ENCODE measurements at regions not wholly inside any gene's neighbourhood (a gene's known extent, or its start where the extent isn't known, plus 50 kb on each side); places are given as distances from the start of the nearest gene placed in this dataset.
"Not testable (repeated sequence)": the region's sequence is repeated elsewhere in the genome, so short reads cannot be mapped to it uniquely, and the experiment has no call there.

DNA sequence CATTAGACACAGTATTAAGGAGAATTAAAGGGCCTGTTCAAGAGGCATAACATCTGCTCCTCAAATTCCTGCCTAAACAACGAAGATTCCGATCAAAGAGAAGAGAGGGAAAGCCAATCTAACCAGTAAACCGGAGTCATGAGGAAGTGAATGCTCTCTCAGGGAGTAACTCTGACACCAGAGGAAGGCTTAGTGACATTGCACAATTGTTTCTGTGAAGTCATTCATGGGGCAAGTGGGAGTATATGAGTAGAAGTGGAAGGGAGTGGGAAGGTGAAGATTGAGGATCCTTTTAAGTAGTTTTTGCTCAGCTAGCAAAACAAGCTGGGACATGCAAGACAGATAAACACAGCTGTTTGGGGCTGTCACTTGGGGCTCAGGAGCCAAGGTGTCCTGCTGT is 136.4 kb upstream of the FAM174A start:
- H3K27ac ChIP-seq (ENCODE audit: low read depth, low read length); H3K36me3 ChIP-seq (ENCODE audit: control insufficient read depth, insufficient read depth, low read length); H3K4me3 ChIP-seq (ENCODE audit: low read depth, low read length); H3K9ac ChIP-seq (ENCODE audit: low read depth, low read length); H3K9me3 ChIP-seq (ENCODE audit: control insufficient read depth, insufficient read depth, low read length); H3K27me3 ChIP-seq (ENCODE audit: control insufficient read depth, insufficient read depth, low read length); H3K4me1 ChIP-seq (ENCODE audit: control insufficient read depth, insufficient read depth, low read length): not testable (repeated sequence)

DNA sequence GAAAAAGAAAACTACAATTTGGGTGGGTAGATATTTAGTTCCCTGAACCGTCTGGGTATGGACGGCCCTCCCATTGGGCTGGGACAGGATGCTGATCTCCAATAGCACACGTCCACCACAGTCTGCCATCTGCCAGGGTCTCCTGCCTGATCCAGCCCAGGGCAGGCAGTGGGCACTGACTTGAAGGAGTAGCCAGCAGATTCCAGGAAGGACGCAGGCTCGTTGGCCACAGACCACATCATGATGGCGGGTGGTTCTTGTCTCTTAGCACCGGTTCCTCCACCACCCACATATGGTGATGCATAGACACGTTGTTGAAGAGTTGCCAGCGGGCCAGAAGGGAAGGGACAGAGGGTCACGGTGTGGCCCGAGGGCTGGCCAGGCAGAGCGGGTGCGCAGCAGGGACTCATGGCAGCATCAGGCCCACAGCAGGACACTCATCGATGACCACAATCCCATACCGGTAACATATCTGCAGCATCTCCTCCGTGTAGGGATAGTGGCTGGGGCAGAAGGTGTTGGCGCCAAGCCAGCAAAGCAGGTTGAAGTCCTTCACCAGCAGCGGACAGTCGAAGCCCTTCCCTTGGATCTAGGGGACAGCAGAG is 155.8 kb upstream of the FAM174A start:
- not testable (repeated sequence) for H3K4me3 ChIP-seq (ENCODE audit: low read depth, low read length); H3K9me3 ChIP-seq (ENCODE audit: control insufficient read depth, insufficient read depth, low read length); H3K36me3 ChIP-seq (ENCODE audit: control insufficient read depth, insufficient read depth, low read length); H3K4me1 ChIP-seq (ENCODE audit: control insufficient read depth, insufficient read depth, low read length); H3K9ac ChIP-seq (ENCODE audit: low read depth, low read length); H3K27me3 ChIP-seq (ENCODE audit: control insufficient read depth, insufficient read depth, low read length); H3K27ac ChIP-seq (ENCODE audit: low read depth, low read length)

DNA sequence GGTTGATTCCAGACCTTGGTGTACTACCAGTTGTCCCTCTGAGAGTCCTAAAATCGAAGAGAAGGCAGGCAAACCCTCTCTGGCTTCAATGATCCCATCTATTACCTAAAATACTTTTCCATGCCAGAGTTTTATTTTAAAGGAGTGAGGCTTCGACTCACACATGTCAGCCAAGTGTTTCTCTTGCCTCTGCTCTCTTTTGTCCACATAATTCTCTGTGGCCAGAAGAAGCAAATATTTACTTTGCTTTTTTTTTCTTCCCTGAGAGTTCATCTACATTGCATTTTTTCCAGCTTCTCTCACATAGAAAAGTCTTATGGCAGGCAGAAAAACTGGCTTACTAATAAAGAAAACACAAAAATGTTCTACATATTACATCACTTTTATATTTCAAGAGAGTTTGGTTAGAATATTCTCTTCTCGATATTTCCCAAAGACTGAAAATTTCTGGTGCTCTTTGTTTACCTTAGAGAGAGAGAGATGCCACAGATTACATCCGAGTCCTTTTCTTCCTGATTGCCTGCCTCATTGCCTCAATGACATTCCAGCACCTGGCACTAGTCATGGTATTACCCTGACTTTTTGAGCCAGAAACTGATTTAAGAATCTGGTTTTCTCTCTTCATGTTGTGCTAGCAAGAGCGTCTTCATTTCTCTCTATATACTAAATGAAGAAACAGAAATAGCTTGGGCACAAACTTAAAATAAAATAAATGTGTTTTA is 170.3 kb upstream of the FAM174A start:
- not testable (repeated sequence) for H3K9me3 ChIP-seq (ENCODE audit: control insufficient read depth, insufficient read depth, low read length); H3K36me3 ChIP-seq (ENCODE audit: control insufficient read depth, insufficient read depth, low read length); H3K27me3 ChIP-seq (ENCODE audit: control insufficient read depth, insufficient read depth, low read length); H3K27ac ChIP-seq (ENCODE audit: low read depth, low read length); H3K4me3 ChIP-seq (ENCODE audit: low read depth, low read length); H3K4me1 ChIP-seq (ENCODE audit: control insufficient read depth, insufficient read depth, low read length); H3K9ac ChIP-seq (ENCODE audit: low read depth, low read length)

DNA sequence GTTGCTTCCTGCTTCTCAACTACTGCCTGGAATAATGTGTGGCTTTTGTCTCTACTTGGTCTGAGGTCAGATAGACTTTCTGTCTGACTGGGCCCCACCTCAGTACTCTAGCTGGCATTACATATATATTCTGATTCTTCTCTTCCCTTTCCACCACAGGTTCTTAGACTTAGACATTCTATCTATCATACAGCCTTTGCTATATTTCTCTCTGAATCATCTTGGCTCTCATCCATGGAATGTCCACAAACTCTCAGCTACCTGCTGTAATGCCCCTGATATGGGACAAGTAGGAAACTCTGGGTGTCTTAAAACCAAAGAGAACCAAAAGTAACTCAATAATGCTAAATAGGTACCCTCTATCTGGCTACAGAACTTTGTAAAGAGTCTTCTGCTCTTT is 170.8 kb upstream of the FAM174A start:
- not testable (repeated sequence) for H3K27me3 ChIP-seq (ENCODE audit: control insufficient read depth, insufficient read depth, low read length); H3K4me3 ChIP-seq (ENCODE audit: low read depth, low read length); H3K27ac ChIP-seq (ENCODE audit: low read depth, low read length); H3K36me3 ChIP-seq (ENCODE audit: control insufficient read depth, insufficient read depth, low read length); H3K4me1 ChIP-seq (ENCODE audit: control insufficient read depth, insufficient read depth, low read length); H3K9ac ChIP-seq (ENCODE audit: low read depth, low read length); H3K9me3 ChIP-seq (ENCODE audit: control insufficient read depth, insufficient read depth, low read length)

DNA sequence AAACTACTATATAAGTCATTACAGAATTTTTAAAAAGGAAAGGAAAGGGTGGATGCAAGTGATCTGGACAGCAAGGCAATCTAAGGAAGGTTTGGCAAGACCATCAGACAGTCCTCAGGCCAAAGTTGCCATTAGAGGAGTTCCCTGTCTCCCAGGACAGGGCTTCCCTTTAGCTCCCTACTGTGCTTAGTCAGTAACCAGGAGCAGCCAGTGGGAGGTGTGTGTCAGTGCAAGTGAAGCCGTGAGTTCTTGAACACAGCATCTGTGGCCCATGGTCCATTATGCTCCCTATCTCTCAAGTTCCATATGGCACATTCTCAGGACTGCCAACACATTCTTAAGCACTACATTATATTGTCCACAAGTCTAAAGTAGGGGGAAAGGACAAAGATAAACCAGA is 175.2 kb upstream of the FAM174A start:
- H3K27me3 ChIP-seq (ENCODE audit: control insufficient read depth, insufficient read depth, low read length); H3K4me3 ChIP-seq (ENCODE audit: low read depth, low read length); H3K36me3 ChIP-seq (ENCODE audit: control insufficient read depth, insufficient read depth, low read length); H3K9ac ChIP-seq (ENCODE audit: low read depth, low read length); H3K27ac ChIP-seq (ENCODE audit: low read depth, low read length); H3K9me3 ChIP-seq (ENCODE audit: control insufficient read depth, insufficient read depth, low read length); H3K4me1 ChIP-seq (ENCODE audit: control insufficient read depth, insufficient read depth, low read length): not testable (repeated sequence)

DNA sequence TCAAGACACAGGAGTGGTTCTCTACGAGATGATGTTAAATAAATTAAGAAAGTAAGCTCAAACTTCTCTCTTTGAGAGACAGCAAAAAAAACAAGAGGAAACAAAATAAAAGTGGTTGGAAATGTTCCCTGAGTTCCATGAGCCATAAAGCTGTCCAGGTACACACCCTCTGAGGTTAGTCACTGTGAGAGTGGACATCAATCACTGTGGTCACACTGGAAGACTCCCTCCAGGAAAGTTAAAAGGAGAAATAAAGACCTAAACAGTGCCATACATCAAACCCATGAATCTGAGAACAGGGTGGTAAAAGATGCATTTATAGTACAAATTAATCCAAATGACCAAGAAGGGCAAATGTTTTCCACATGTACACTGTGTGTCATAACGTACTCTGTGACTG is 188.9 kb upstream of the FAM174A start:
- H3K9me3 ChIP-seq (ENCODE audit: control insufficient read depth, insufficient read depth, low read length); H3K27ac ChIP-seq (ENCODE audit: low read depth, low read length); H3K27me3 ChIP-seq (ENCODE audit: control insufficient read depth, insufficient read depth, low read length); H3K9ac ChIP-seq (ENCODE audit: low read depth, low read length); H3K4me3 ChIP-seq (ENCODE audit: low read depth, low read length); H3K36me3 ChIP-seq (ENCODE audit: control insufficient read depth, insufficient read depth, low read length); H3K4me1 ChIP-seq (ENCODE audit: control insufficient read depth, insufficient read depth, low read length): not testable (repeated sequence)

DNA sequence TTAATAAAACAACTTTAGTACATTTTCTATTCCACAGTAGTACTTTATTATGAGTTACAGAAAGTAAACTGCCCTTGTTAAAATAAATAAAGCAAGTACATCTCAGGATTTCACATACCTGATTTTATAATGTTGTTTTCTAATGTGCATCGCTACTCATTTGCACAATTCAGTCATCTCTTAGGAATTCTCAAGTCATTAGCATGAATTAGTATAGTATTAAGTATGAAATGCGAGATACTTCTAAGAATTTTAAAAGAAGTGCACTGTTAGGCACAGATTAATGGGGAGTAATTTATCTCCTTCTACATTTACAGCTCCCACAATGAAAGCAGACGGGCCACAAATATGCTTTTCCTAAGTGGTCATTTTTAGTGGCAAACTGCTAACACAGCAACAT is 193.7 kb upstream of the FAM174A start:
- not testable (repeated sequence) for H3K4me1 ChIP-seq (ENCODE audit: control insufficient read depth, insufficient read depth, low read length)

DNA sequence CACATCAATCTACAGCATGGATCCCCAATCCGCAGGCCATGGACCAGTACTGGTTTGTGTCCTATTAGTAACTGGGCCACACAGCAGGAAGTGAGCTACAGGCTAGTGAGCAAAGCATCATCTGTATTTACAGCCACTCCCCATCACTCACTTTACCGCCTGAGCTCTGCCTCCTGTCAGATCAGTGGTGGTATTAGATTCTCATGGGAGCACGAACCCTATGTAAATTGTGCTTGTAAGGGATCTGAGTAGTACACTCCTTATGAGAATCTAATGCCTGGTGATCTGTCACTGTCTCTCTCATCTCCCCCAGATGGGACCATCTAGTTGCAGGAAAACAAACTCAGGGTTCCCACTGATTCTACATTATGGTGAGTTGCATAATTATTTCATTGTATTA is 212.7 kb upstream of the FAM174A start:
- Histone ChIP-seq H3K9ac (ENCODE audit: low read depth, low read length) (no peak overlapping the region), H3K4me3 (ENCODE audit: low read depth, low read length) (no peak overlapping the region), H3K9me3 (ENCODE audit: control insufficient read depth, insufficient read depth, low read length) (no peaks in the 10 kb centered on the region), H3K4me1 (ENCODE audit: control insufficient read depth, insufficient read depth, low read length) (no peaks in the 10 kb centered on the region), H3K27me3 (ENCODE audit: control insufficient read depth, insufficient read depth, low read length) (no peaks in the 10 kb centered on the region), H3K27ac (ENCODE audit: low read depth, low read length) (no peak overlapping the region), H3K36me3 (ENCODE audit: control insufficient read depth, insufficient read depth, low read length) (no peaks in the 10 kb centered on the region)

More for the DNA sequence above, 193.7 kb upstream of the FAM174A start:
- not testable (repeated sequence) for H3K4me3 ChIP-seq (ENCODE audit: low read depth, low read length); H3K27me3 ChIP-seq (ENCODE audit: control insufficient read depth, insufficient read depth, low read length); H3K9me3 ChIP-seq (ENCODE audit: control insufficient read depth, insufficient read depth, low read length); H3K9ac ChIP-seq (ENCODE audit: low read depth, low read length); H3K27ac ChIP-seq (ENCODE audit: low read depth, low read length); H3K36me3 ChIP-seq (ENCODE audit: control insufficient read depth, insufficient read depth, low read length)

DNA sequence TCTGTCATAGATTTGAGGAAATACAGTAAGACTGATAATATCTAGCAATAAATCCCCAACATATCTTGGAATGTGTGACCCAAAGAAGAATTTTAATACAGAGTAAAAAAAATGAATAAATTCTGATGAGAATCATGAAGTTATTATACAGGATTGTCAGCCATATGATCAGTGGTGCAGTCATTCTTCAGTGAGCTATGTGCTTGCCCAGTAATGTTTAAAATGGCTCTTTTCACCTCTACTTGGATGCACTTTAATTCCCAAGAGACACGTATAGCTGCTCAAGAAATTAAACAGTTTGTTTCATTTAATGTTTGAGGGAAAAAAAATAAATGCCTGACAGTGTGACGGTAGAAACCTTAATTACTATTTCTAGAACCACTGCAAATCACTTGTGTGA is 215.3 kb upstream of the FAM174A start:
- H3K9ac ChIP-seq (ENCODE audit: low read depth, low read length), result no peak overlapping the region
- no peak overlapping the region for H3K4me3 ChIP-seq (ENCODE audit: low read depth, low read length)
- H3K36me3 ChIP-seq (ENCODE audit: control insufficient read depth, insufficient read depth, low read length), result no peaks in the 10 kb centered on the region
- no peaks in the 10 kb centered on the region for H3K27me3 ChIP-seq (ENCODE audit: control insufficient read depth, insufficient read depth, low read length)
- no peaks in the 10 kb centered on the region for H3K9me3 ChIP-seq (ENCODE audit: control insufficient read depth, insufficient read depth, low read length)
- no peak overlapping the region for H3K27ac ChIP-seq (ENCODE audit: low read depth, low read length)
- no peaks in the 10 kb centered on the region for H3K4me1 ChIP-seq (ENCODE audit: control insufficient read depth, insufficient read depth, low read length)

DNA sequence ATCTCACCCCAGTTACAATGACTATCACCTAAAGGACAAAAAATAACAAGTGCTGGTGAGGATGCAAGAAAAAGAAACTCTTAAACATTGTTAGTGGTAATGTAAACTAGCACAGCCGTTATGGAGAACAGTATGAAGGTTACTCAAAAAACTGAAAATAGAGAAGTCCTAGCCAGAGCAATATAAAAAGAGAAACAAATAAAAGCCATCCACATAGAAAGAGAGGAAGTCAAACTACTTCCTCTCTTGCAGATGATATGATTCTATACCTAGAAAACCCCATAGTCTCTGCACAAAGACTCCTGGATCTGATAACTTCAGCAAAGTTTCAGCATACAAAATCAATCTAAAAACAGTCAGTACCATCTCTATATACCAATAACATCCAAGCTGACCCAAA is 221.5 kb upstream of the FAM174A start:
- Histone ChIP-seq H3K4me3 (ENCODE audit: low read depth, low read length) (no peak overlapping the region), H3K27ac (ENCODE audit: low read depth, low read length) (no peak overlapping the region), H3K9ac (ENCODE audit: low read depth, low read length) (no peak overlapping the region), H3K9me3 (ENCODE audit: control insufficient read depth, insufficient read depth, low read length) (no peaks in the 10 kb centered on the region), H3K36me3 (ENCODE audit: control insufficient read depth, insufficient read depth, low read length) (no peaks in the 10 kb centered on the region), H3K27me3 (ENCODE audit: control insufficient read depth, insufficient read depth, low read length) (no peaks in the 10 kb centered on the region), H3K4me1 (ENCODE audit: control insufficient read depth, insufficient read depth, low read length) (no peaks in the 10 kb centered on the region)

DNA sequence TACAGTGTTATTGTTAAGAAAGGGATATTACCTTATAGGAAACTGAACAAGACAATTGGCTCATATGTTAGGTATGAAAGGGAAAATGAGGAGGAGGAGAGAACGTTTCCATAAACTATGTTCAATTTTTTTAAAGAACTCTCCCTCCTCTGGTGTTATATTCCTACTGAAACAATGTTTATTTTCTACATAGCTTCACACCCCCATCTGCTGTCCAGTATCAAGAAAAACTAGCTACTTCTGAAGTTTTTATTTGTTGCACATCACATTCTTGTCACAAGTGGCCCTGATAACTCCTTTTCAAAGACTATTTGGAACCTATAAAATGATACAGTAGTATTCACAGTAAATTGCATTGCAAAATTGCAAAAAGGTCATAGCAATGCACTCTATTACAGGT is 223.4 kb upstream of the FAM174A start:
- no peak overlapping the region for H3K27ac ChIP-seq (ENCODE audit: low read depth, low read length)
- no peak overlapping the region for H3K4me3 ChIP-seq (ENCODE audit: low read depth, low read length)
- H3K36me3 ChIP-seq (ENCODE audit: control insufficient read depth, insufficient read depth, low read length), result no peaks in the 10 kb centered on the region
- no peaks in the 10 kb centered on the region for H3K9me3 ChIP-seq (ENCODE audit: control insufficient read depth, insufficient read depth, low read length)
- H3K4me1 ChIP-seq (ENCODE audit: control insufficient read depth, insufficient read depth, low read length), result no peaks in the 10 kb centered on the region
- no peak overlapping the region for H3K9ac ChIP-seq (ENCODE audit: low read depth, low read length)
- no peaks in the 10 kb centered on the region for H3K27me3 ChIP-seq (ENCODE audit: control insufficient read depth, insufficient read depth, low read length)

All from HUES48 (cell line).